Activated T-cell treated with anti-CD3 and anti-CD28 coated beads, Interleukin-2, amount 50 U/mL, for 72 hours (primary cell): ENCODE measurements at regions not wholly inside any gene's neighbourhood (a gene's known extent, or its start where the extent isn't known, plus 50 kb on each side); places are given as distances from the start of the nearest gene placed in this dataset.

ENCODE experiments used
- ATAC-seq, 2 donors: fragments of 150-1000 bp; cut with Tn5 transposase; replicated peaks in 1 of 2; 2 replicates each; pipeline ENCODE4 v1.10.0; 2021; ENCODE audit warnings: moderate library complexity in 2 of 2, mild to moderate bottlenecking in 1 of 2
- DNase-seq, 2 donors: peaks; one replicate each; pipeline ENCODE4 v3.0.0; 2021 to 2022; ENCODE audit warnings: mixed read lengths in 1 of 2
- H3K27ac Mint-ChIP-seq: one replicate; pipeline ENCODE4 v1.8.0; 2022; ENCODE audit warnings: mild to moderate bottlenecking, moderate library complexity, mixed read lengths
- H3K27me3 Mint-ChIP-seq: one replicate; pipeline ENCODE4 v1.8.0; 2022; ENCODE audit warnings: low read depth, mixed read lengths
- H3K36me3 Mint-ChIP-seq, 2 donors: one replicate each; pipeline ENCODE4 v1.8.0; 2022; ENCODE audit warnings: mixed read lengths in 2 of 2, mild to moderate bottlenecking in 1 of 2; ENCODE audit not compliant: insufficient read depth in 2 of 2
- H3K4me1 Mint-ChIP-seq: one replicate; pipeline ENCODE4 v1.8.0; 2022; ENCODE audit warnings: low read depth, mixed read lengths
- H3K4me3 Mint-ChIP-seq, 2 donors: one replicate each; pipeline ENCODE4 v1.8.0; 2022; ENCODE audit warnings: mild to moderate bottlenecking in 2 of 2, mixed read lengths in 2 of 2, moderate library complexity in 2 of 2
- H3K9me3 Mint-ChIP-seq, 2 donors: one replicate each; pipeline ENCODE4 v1.8.0; 2022; ENCODE audit warnings: mixed read lengths in 2 of 2

DNA sequence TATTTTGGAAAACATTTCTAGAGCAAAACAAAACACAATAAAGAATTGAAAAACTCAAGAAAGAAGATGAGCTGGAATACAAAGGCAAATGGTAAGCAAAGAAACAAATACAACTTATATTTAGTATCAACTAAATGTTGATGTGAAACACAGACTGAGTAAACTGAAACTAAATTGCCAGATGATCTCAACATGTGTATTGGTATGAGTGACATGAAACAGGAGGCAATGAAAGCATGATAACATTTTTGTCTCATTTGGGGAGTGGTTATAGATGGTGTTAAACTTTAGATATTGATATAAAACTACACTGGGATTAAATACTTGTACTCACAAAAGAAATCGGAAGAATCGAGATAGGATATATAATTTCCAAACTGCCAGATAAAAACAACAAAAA is 805.6 kb upstream of the CXADR start:
- no peak overlapping the region for H3K4me3 Mint-ChIP-seq
- ATAC-seq (no peak), DNase-seq (no peak)
- peaks cover 3 to 6% of the 10 kb centered on the region in 2 donors for H3K9me3 Mint-ChIP-seq
- no peak overlapping the region for H3K27ac Mint-ChIP-seq
- no peaks in the 10 kb centered on the region for H3K27me3 Mint-ChIP-seq
- no peaks in the 10 kb centered on the region for H3K4me1 Mint-ChIP-seq
- no peaks in the 10 kb centered on the region for H3K36me3 Mint-ChIP-seq

DNA sequence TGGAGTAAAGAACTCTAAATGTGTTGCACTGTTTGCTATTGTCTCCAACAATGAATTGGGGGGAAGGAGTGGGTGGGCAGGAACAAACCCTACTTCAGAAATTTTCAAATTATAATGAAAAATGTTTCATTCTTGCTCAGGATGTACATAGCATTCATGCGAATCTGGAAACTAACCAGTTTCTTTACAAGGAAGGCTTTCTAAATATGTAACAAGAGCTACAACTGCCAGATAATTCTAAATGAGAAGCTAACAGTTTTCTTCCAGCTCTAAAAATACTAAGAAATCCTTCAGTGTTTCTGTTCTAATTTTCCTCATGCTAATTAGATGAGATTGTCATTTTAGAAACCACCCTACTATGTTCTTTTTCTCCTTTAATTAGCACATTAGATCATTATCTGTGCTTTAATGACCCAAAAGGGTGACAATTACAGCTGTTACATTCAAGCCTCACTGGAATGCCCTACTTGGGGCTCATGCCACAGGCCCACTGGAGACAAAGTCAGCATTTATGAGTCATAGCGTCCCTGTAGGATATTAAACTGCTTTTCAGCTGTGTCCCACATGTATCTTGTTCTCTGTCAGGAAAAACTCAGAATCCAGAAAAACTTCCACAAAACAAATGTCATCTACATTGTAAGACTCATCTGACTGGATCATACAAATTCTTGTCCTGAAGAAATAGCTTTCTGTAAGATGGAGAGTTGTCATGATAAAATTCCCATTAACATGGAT is 804.6 kb upstream of the CXADR start:
- H3K4me1 Mint-ChIP-seq = no peaks in the 10 kb centered on the region
- H3K27me3 Mint-ChIP-seq = no peaks in the 10 kb centered on the region
- H3K36me3 Mint-ChIP-seq = no peaks in the 10 kb centered on the region
- DNase-seq (no peak), ATAC-seq (no peak)
- H3K27ac Mint-ChIP-seq = no peak overlapping the region
- peaks cover 2 to 4% of the 10 kb centered on the region in 2 donors for H3K9me3 Mint-ChIP-seq
- H3K4me3 Mint-ChIP-seq = no peak overlapping the region

DNA sequence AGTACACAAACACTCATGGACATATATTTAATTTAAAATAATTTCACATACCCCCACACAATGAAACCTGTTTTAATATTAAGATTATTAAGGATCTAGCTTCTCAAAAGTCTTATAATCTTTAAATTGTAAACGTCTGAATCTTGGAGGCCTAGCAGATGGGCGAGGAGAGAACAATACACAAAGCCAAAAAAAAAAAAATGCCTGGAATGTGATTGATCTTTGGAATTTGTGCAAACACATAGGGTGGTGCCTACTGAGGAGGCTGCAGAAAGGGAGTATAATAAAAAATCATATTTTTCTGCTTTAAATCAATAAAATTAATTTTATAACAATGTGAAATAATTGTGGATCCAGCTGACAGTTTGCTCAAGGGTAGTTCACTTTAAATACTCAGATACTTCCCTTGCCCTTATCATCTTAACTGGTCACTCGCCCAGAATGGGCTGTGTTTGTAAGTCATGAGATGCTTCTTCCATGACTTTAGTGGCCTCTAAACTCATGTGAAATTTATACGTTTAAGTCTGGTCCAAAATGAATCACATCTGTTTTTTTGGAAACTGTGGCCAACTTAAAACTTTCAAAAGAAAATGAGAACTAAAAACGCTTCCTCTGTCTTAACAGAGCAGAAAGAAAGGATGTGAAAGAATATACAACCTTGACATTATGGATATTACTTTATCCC is 802.8 kb upstream of the CXADR start:
- H3K27me3 Mint-ChIP-seq = no peaks in the 10 kb centered on the region
- no peak for DNase-seq
- peaks cover 2 to 4% of the 10 kb centered on the region in 2 donors for H3K9me3 Mint-ChIP-seq
- no peak for ATAC-seq
- no peaks in the 10 kb centered on the region for H3K4me1 Mint-ChIP-seq
- no peaks in the 10 kb centered on the region for H3K36me3 Mint-ChIP-seq
- H3K4me3 Mint-ChIP-seq = no peak overlapping the region
- no peak overlapping the region for H3K27ac Mint-ChIP-seq

DNA sequence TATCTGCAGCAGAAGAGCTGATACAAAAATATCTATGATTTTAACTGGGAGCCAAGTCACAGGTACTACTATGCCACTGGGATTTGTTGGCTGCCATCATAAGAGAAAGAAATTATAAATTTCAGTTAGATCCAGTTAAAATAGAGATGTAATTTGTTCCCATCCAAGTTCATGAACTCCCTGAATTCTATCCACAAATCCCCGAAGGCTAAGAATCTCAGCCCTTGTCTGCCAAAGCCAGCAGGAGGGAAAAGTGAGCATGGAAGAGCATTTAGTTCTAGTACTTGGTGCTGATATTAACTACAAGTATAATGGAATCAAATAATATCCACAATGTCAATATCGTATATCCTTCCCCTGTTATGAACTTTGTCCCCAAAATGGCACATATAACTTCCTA is 801.1 kb upstream of the CXADR start:
- Mint-ChIP-seq H3K27me3 (no peaks in the 10 kb centered on the region), H3K36me3 (no peaks in the 10 kb centered on the region), H3K9me3 (peaks cover 2 to 3% of the 10 kb centered on the region in 2 donors), H3K4me1 (no peaks in the 10 kb centered on the region), H3K27ac (no peak overlapping the region), H3K4me3 (no peak overlapping the region)
- ATAC-seq (no peak), DNase-seq (no peak)

DNA sequence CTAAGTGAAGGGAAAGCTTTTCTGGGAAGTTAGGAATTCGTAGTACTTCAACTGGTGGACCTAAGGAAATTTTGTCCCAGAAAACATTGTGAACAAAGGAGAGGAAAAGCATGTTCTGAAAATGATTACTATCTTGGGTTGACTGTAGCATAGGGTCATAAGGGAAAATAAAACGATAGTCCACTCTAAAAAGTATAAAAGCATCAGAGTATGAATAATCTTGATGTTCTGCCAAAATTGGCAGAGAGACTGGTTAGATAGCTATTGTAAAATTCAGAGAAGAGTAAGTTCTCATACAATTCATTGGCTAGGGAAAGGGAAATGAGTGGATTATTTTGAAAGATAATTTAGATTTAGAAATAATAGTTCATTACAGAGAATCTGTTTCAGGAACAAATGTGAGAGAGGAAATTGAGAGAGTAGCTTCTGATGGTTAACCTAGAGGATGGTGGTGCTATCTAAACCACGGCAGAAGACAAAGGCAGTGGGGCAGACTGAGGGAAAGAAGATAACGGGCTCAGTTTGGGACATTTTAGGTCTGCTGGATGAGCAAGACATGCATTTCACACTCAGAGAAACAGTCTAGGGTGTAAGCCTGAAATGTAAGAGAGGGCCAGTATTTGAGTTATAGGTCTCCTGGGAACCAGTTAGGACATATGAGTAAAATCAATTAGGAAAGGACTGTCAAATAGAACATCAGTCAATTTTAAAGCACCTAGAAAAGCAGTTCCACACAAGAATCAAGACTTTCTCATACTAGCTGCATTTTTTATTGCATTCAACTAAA is 799.3 kb upstream of the CXADR start:
- no peak overlapping the region for H3K27ac Mint-ChIP-seq
- peaks cover 5 to 8% of the 10 kb centered on the region in 2 donors for H3K9me3 Mint-ChIP-seq
- H3K4me1 Mint-ChIP-seq = no peaks in the 10 kb centered on the region

DNA sequence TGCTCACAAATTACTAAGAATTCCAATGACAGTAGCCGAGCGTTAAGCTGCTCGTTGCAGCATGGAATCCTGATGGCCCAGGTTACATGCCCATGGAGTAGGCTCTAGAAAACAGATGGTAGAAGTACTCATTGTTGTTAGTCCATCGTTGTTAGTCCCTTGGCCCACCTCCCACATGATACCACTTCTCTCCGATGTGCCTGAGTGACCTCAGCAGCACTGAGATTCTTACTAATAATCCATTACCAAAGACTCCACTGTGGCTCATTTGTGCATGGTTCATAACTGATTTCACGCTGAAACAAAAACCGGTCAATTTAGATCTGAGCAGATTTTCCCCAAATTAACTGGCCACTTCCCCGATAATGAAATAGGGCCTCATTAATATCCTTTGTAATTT is 772.3 kb upstream of the CXADR start:
- H3K9me3 Mint-ChIP-seq = peaks cover 3 to 7% of the 10 kb centered on the region in 2 donors
- no peak overlapping the region for H3K27ac Mint-ChIP-seq
- no peak overlapping the region for H3K4me3 Mint-ChIP-seq
- DNase-seq (no peak), ATAC-seq (no peak)
- H3K36me3 Mint-ChIP-seq = no peaks in the 10 kb centered on the region
- no peaks in the 10 kb centered on the region for H3K27me3 Mint-ChIP-seq
- H3K4me1 Mint-ChIP-seq = no peaks in the 10 kb centered on the region

More for the DNA sequence above, 799.3 kb upstream of the CXADR start:
- Mint-ChIP-seq H3K27me3 (no peaks in the 10 kb centered on the region), H3K36me3 (no peaks in the 10 kb centered on the region), H3K4me3 (no peak overlapping the region)
- no peak for DNase-seq
- no peak for ATAC-seq

DNA sequence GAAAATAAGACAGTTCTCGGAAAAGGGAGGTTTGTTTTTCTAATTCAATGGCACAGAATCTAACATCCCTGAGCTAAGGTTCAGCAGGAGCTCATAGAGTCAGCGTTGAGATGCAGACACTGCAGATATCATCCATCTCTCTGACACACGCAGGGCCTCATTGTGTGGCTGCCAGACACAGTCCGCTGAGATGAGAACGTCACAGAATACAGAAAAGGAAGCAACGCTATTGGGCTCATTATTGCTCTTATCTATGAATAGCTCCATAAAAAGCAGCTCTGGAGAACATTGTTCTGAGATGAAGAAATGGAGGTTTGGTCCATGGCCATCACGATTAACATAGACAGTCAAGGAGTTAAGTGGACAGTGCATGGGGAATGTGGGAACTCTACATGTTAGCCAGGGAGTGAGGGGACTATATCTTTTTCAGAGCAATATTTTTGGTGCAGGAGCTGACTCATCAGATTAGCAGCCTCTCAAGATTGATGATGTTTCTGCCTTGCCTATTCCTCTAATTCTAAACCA is 771.6 kb upstream of the CXADR start:
- H3K4me3 Mint-ChIP-seq = no peak overlapping the region
- H3K4me1 Mint-ChIP-seq = no peaks in the 10 kb centered on the region
- no peaks in the 10 kb centered on the region for H3K36me3 Mint-ChIP-seq
- H3K9me3 Mint-ChIP-seq = peaks cover 3 to 10% of the 10 kb centered on the region in 2 donors
- no peak overlapping the region for H3K27ac Mint-ChIP-seq
- ATAC-seq (no peak), DNase-seq (no peak)
- no peaks in the 10 kb centered on the region for H3K27me3 Mint-ChIP-seq

DNA sequence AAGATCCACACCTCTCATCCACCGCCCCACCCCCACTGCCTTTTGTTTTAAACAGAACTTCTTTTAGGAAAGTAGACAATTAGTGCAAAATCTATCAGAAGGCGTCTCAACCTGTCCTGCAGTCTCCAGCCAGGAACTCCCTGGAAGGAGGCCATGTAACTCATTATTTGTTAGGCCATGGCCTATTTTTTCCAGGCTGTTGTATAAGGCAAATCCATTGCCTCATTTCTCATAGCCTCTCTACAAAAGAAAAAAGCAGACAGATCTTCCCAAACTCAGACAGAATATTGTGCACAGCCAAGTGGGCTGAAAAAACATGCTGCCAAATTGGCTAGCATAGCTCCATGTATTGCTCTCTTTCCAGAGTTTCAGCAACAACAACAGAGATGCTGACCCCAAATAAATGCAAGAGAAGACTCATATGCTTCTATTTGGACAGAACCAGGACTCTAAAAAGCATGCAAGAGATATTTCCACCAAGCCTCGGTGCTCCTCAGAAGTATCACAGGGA is 770.7 kb upstream of the CXADR start:
- Mint-ChIP-seq H3K4me3 (no peak overlapping the region), H3K27ac (no peak overlapping the region), H3K9me3 (peaks cover 3 to 10% of the 10 kb centered on the region in 2 donors), H3K27me3 (no peaks in the 10 kb centered on the region), H3K36me3 (no peaks in the 10 kb centered on the region), H3K4me1 (no peaks in the 10 kb centered on the region)
- no peak for ATAC-seq
- DNase-seq = no peak

DNA sequence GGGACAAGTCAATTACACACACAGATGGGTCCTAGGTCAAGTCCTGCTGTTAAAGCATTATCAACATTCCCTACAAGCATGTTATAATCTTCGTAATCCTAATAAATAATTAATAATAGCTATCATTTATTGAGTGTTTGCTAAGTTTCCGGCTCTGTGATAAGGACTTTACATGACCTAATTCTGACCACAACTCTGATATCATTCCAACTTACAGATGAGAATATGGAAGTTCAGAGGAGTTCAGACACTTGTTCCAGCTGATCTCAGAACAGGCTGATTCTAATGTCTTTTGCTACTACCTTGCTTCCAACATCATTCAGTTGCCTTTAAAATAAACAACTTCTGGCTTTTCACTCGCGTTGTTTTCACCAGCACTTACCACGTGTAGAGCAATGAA is 770.1 kb upstream of the CXADR start:
- Mint-ChIP-seq H3K36me3 (no peaks in the 10 kb centered on the region), H3K9me3 (peaks cover 3 to 9% of the 10 kb centered on the region in 2 donors), H3K27ac (no peak overlapping the region), H3K4me3 (no peak overlapping the region), H3K27me3 (no peaks in the 10 kb centered on the region), H3K4me1 (no peaks in the 10 kb centered on the region)
- ATAC-seq = no peak
- DNase-seq = no peak

DNA sequence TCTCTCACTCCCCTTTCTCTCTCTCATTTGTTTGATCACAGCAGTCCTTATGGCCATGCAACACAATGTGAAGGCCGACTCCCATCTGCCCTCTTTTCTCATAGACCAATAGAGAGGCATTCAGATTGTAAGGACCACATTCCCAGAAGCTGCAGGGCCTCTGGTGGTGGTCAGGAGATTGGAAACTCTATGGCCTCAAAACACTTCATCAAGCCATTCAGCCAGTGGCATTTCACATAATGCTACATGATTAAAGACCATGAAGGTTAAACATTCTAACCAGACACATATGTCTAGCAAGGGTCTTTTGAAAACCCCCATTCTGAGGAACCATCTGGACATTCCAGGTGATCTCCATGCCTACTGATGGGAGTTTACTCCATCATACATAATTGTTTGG is 769.5 kb upstream of the CXADR start:
- no peak overlapping the region for H3K27ac Mint-ChIP-seq
- no peaks in the 10 kb centered on the region for H3K36me3 Mint-ChIP-seq
- no peak overlapping the region for H3K4me3 Mint-ChIP-seq
- DNase-seq (no peak), ATAC-seq (no peak)
- no peaks in the 10 kb centered on the region for H3K4me1 Mint-ChIP-seq
- H3K27me3 Mint-ChIP-seq = no peaks in the 10 kb centered on the region
- peaks cover 3 to 9% of the 10 kb centered on the region in 2 donors for H3K9me3 Mint-ChIP-seq

DNA sequence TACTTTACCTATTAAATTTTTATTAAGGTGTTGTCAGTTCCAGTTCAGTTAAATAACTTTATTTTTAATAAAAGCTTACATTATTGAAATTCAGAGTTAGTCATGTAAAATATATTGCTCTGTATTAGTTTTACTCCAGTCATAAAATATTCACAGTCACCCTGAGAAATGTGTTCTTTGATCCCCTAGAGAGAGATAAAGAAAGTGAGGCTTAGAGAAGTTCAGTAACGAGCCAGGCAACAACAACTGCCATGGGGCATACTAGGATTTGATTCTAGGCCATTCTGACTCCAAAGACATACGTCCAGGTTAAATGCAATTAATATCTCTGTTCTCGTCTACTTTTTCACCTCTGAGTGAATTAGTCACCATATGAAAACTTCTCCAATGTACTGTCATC is 761.9 kb upstream of the CXADR start:
- no peak overlapping the region for H3K27ac Mint-ChIP-seq

DNA sequence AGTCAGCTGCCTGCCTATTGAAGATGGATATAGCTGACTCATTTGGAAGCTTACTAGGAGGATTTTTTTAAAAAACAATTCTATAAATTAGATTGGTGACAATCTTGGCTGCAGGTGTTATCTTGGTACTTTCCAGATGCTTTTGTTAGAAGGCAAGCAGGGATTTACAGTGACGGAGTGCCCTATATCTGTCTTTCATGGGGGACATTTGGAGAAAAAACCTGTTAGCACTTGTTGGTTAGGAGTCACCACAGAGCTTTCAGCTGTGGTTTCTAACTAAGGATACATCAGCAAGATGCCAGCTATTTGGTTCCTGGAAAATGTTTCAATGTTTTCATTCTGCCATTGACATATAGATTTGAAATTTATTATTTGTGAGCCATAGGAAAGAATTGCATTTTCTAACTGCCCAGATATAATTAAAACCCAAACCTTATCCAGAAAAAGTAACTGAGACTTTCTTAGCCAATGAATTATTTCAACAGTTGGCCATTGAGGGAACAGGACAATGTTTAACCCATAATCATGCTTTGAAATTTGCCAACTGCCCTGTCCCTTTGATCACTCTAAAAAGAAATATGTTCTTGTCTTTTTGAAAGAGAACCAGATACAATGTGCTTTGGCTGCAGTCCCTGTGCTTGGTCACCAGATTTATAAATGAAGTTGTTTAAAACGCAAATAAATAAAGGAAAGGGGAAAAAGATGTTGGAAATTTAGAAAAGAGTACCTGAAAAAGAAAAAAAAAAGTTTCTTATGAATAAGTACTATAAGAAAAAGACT is 761.0 kb upstream of the CXADR start:
- Mint-ChIP-seq H3K4me1 (no peaks in the 10 kb centered on the region), H3K27me3 (no peaks in the 10 kb centered on the region), H3K27ac (no peak overlapping the region), H3K36me3 (peaks cover 0 to 2% of the 10 kb centered on the region in 2 donors), H3K4me3 (no peak overlapping the region), H3K9me3 (peaks cover 2 to 7% of the 10 kb centered on the region in 2 donors)
- ATAC-seq (no peak), DNase-seq (no peak)

More for the DNA sequence above, 761.9 kb upstream of the CXADR start:
- H3K36me3 Mint-ChIP-seq = no peaks in the 10 kb centered on the region
- H3K9me3 Mint-ChIP-seq = peaks cover 2 to 7% of the 10 kb centered on the region in 2 donors
- DNase-seq (no peak), ATAC-seq (no peak)
- H3K27me3 Mint-ChIP-seq = no peaks in the 10 kb centered on the region
- H3K4me1 Mint-ChIP-seq = no peaks in the 10 kb centered on the region
- H3K4me3 Mint-ChIP-seq = no peak overlapping the region
